GM12865 (cell line): ENCODE measurements at regions not wholly inside any gene's neighbourhood (a gene's known extent, or its start where the extent isn't known, plus 50 kb on each side); places are given as distances from the start of the nearest gene placed in this dataset.

Experiments
- DNase-seq: peaks from one replicate; pipeline ENCODE4 v3.0.0; 2010; ENCODE audit warnings: low read depth
- H3K4me3 ChIP-seq: 2 replicates; pipeline ENCODE4 v1.5.1; 2011; ENCODE audit warnings: mild to moderate bottlenecking, low read depth, low read length, control low read depth
- TF ChIP-seq, protein P1 (sequence below): IDR thresholded peaks from 2 replicates; pipeline ENCODE4 v1.5.1; 2011; ENCODE audit warnings: low read length, control low read depth, low read depth, inconsistent platforms; ENCODE audit not compliant: insufficient read depth; ENCODE audit errors: missing control alignments

DNA sequence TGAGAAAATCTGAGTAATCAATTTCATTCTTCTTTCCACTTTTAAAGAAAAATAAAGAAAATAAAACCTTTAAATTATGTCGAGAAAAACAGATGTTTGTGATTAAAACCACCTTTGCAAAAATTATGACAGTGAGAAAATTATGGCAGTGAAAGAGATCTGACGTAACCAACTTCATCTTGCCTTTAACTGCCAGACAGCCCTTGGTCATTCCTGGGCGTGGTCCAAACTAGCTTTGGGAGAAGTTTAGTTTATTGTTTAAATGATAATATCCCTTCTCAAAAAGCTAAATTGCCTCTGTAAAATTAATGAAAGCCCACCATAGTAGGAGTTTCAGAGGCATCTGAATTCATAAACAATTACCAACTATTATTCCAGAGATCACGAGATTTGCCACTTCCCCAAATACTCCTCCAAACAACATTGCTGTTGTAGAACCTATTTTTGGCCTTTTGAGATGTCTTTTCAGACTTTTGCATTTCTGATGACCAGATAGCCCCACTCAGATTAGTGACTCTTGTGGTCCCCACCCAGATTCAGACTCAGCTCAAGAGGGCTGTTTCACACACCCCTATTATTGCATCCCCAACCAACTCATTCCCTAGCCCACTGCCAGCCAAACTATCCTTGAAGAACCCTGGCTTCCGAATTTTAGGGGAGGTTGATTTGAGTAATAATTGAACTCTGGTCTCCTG, 664.4 kb upstream of the CBLB start:
- DNase-seq = no peak
- TF ChIP-seq, protein P1, sequence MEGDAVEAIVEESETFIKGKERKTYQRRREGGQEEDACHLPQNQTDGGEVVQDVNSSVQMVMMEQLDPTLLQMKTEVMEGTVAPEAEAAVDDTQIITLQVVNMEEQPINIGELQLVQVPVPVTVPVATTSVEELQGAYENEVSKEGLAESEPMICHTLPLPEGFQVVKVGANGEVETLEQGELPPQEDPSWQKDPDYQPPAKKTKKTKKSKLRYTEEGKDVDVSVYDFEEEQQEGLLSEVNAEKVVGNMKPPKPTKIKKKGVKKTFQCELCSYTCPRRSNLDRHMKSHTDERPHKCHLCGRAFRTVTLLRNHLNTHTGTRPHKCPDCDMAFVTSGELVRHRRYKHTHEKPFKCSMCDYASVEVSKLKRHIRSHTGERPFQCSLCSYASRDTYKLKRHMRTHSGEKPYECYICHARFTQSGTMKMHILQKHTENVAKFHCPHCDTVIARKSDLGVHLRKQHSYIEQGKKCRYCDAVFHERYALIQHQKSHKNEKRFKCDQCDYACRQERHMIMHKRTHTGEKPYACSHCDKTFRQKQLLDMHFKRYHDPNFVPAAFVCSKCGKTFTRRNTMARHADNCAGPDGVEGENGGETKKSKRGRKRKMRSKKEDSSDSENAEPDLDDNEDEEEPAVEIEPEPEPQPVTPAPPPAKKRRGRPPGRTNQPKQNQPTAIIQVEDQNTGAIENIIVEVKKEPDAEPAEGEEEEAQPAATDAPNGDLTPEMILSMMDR = no peak
- H3K4me3 ChIP-seq = no peak overlapping the region

DNA sequence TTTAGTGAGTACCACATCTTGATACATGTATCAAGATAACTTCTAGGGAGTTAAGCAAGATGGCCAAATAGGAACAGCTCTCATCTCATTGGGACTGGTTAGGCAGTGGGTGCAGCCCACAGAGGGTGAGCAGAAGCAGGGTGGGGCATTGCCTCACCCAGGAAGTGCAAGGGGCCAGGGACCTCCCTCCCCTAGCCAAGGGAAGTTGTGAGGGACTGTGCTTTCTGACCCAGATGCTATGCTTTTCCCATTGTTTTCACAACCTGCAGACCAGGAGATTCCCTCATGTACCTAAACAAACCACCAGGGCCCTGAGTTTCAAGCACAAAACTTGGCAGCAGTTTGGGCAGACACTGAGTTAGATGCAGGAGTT, 665.0 kb upstream of the CBLB start:
- DNase-seq = no peak
- no peak overlapping the region for H3K4me3 ChIP-seq
- TF ChIP-seq, protein P1 = no peak

DNA sequence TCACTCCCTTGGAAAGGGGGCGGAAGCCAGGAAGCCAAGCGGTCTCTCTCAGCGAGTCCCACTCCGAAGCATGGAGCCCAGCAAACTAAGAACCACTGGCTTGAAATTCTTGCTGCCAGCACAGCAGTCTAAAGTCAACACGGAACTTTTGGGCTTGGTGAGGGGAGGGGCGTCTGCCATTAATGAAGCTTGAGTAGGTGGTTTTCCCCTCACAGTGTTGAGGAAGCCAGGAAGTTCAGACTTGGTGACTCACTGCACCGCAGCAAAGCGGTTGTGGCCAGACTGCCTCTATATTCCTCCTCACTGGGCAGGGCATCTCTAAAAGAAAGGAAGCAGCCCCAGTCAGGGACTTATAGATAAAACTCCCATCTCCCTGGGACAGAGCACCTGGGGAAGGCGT, 665.4 kb upstream of the CBLB start:
- DNase-seq = peak; percentile 5
- H3K4me3 ChIP-seq = no peak overlapping the region
- TF ChIP-seq, protein P1 = no peak

DNA sequence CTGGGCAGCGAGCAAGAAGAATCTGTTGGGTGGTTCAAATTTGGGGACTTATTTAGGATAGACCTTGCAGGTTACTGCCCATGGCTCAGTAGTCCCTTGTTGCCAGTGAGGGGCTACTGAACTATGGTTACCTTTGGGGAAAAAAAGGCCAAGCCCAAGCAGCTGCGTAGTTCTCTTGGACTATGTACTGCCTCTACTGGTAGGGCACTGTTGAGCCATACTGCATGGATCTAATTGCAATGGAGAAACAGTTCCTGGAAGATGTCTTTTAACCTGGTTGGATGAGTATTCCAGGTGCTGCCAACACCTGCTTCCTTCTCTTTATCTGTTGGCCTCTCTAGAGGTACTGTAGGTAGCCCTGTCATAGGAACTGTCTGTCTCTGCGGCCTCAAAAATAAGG, 671.9 kb upstream of the CBLB start:
- TF ChIP-seq, protein P1 = no peak
- no peak for DNase-seq
- no peak overlapping the region for H3K4me3 ChIP-seq

DNA sequence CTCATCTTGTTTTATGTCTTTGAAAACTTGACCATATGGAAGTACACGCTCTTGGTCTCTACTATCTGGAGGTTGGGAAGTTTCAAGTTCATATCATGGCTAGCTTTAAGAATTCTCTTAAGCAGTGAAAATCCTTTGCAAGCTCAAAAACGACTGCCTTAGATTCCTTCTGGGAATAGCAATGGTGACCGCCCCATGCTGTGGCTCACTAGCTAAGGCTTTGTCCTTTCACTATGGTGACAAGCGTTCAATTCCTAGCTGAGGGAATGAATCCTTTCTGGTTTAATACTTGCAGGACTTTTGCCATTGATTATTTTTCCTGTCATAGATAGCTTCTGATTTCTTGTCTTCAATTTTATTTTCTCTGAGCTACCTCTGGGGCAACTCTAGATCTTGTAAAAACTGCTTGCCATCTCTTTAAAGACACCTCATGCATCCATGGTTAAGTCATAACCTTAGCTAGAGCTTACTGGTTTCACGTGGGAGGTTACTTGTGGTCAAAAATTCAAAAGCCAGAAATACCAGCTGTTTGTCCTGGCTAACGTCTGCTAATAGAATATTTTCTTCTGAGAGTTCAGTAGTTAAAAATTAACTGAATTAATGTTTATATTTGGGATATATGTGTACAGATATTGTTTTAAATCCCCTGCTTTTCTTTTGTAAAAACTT, 673.4 kb upstream of the CBLB start:
- no peak for DNase-seq
- TF ChIP-seq, protein P1 = no peak
- H3K4me3 ChIP-seq = no peak overlapping the region

DNA sequence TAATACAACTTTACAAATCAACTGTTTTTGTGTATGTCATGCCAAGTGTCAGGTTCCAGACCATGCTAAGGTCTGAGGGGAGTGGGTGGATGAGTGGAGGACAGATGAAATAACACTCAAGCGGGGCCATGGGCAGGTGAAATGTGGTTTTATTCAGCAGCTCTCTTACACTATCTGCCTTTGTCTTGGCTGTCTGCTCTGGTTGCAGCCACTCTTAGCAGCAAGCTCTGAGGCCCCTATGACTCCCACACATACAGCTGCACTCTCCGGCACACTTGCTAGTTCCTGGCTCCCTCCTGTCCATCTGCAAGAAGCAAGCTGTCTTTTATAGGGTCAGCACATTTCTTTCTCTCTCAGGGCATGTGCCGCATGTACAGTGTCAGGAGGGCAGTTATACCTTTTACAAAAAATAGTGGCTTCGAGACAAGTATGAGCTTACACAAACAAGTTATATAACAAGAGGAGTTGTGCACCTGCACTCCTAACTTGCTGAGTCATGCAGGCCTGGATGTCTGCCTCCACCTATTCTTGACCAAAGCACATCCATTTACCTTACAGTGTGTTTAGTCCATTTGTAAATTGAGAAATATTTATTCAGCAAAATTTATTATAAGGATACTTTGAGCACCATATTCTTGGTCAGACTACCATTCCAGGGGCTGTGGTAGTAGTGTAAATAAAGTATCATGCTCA, 683.7 kb upstream of the CBLB start:
- TF ChIP-seq, protein P1 = no peak
- no peak for DNase-seq
- no peak overlapping the region for H3K4me3 ChIP-seq
